Right cardiac atrium (tissue), 5 donors: ENCODE measurements at regions not wholly inside any gene's neighbourhood (a gene's known extent, or its start where the extent isn't known, plus 50 kb on each side); places are given as distances from the start of the nearest gene placed in this dataset.

ENCODE experiments used
- ATAC-seq, 2 donors: fragments of 200-7000 bp; cut with Tn5 transposase; one replicate each; pipeline versions ENCODE4 v1.8.0 to v1.9.1; 2020; ENCODE audit warnings: moderate library complexity in 2 of 2, mild to moderate bottlenecking in 1 of 2
- DNase-seq, 3 donors: peaks; one replicate each; pipeline ENCODE4 v3.0.0-alpha.2; 2020
- H3K27ac ChIP-seq: one replicate; pipeline ENCODE4 v1.5.1; 2013; ENCODE audit warnings: mild to moderate bottlenecking, low read length, control low read depth, moderate library complexity
- H3K27me3 ChIP-seq: one replicate; pipeline ENCODE4 v1.6.1; 2013; ENCODE audit not compliant: control insufficient read depth, insufficient read depth
- H3K4me1 ChIP-seq: one replicate; pipeline ENCODE4 v1.6.1; 2013; ENCODE audit warnings: low read length; ENCODE audit not compliant: control insufficient read depth, insufficient read depth
- H3K4me3 ChIP-seq: one replicate; pipeline ENCODE4 v1.5.1; 2013; ENCODE audit warnings: low read length, control low read depth
- H3K9me3 ChIP-seq: one replicate; pipeline ENCODE4 v1.6.1; 2013; ENCODE audit warnings: low read length; ENCODE audit not compliant: control insufficient read depth
- WGBS: extraction: QIAGEN DNeasy Blood & Tissue Kit; methylation state at CpG from one replicate; pipeline ENCODE4 v1.1.7; 2013; 5-methylcytosine and 5-hydroxymethylcytosine counted together
- intact Hi-C, 4 donors: fragments of 100-400 bp; cut with DNase I; formaldehyde crosslinking; loops; one replicate each; pipeline versions ENCODE4 v1.11.0 to v1.14.0; 2022 to 2023
- donor health status: healthy with polysubstance abuse.
- donor health status: DM: no; HTN: yes; CAD: no.
- donor health status: DM: no; HTN: no; CAD: no.
- donor health status: DM: no; HTN: yes; CAD: no; lungs with severe emphysema.
- donor health status: DM: yes; HTN: yes; CAD: no.

DNA sequence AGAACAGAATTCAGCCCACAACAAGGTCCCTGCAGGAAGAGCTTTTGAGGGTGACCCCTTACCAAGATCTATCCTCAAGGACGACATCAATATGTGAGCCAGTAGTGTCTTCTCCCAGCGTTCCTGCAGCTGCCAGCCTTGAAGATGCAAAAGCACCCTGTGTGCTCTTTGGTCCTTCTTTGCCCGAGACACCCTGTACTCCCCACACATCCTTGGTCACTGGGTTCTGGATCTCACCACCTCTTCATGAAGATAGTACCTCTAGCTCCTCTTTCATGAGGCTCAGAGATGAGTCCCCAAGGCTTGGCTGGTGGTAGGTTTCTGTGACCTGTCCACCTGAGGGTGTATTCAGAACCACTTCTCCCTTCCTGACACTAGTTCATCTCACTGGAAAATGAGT lies 259.6 kb upstream of the FOXQ1 start:
- 87% methylated on average over 3 of the region's 3 CpGs for WGBS
- DNase-seq (no peak), ATAC-seq (no peak)
- Histone ChIP-seq H3K27me3 (no peaks in the 10 kb centered on the region), H3K27ac (no peak overlapping the region), H3K4me3 (no peak overlapping the region), H3K4me1 (no peaks in the 10 kb centered on the region), H3K9me3 (no peaks in the 10 kb centered on the region)
- intact Hi-C loops = no loop called here

DNA sequence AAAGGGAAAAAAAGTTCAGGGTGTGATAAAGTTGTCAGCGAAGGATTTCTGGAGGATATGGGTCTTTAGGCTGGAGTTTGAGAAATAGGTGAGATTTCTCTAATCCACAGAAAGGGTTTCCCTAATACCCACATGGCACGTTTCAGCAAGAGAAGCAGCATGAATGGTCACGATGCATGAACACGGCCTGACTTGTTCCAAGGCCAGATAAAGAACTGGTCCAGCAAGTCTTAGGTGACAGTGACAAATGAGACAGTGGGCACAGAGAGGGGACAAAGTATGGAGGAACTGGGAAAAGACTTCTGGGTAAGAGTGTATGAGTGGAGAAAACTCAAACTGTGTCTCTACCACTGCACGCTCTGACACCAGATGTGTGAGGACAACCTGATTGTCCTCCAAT lies 262.0 kb upstream of the FOXQ1 start:
- no peak for DNase-seq
- Histone ChIP-seq H3K27ac (no peak overlapping the region), H3K9me3 (no peaks in the 10 kb centered on the region), H3K4me3 (no peak overlapping the region), H3K4me1 (no peaks in the 10 kb centered on the region), H3K27me3 (no peaks in the 10 kb centered on the region)
- ATAC-seq = no peak
- intact Hi-C loops = no loop called here
- 73% methylated on average over 5 of the region's 5 CpGs for WGBS

DNA sequence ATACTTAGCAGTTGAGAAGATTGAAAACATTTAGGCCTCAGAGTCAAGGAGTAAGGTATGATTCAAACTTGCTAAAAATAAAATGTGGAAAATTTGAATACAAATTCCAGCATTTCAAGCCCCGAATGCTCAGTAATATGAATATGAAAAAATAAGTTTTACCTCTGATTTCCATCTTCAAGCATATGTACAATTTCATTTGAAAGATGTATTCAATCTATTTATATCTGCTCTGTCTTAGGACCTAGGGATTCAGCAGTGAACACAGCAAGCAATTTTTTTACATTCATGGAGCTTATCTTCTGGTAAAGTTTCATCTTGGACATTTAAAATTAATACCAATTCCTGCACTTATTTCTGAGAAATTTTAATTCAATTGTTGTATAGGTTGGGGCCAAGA lies 262.7 kb upstream of the FOXQ1 start:
- DNase-seq (no peak), ATAC-seq (no peak)
- 84% methylated on average over 1 of the region's 1 CpG for whole genome bisulfite sequencing
- no peaks in the 10 kb centered on the region for H3K4me1 ChIP-seq
- intact Hi-C loops = no loop called here
- no peak overlapping the region for H3K27ac ChIP-seq
- H3K9me3 ChIP-seq = no peaks in the 10 kb centered on the region
- H3K27me3 ChIP-seq = peaks cover 5% of the 10 kb centered on the region
- H3K4me3 ChIP-seq = no peak overlapping the region

DNA sequence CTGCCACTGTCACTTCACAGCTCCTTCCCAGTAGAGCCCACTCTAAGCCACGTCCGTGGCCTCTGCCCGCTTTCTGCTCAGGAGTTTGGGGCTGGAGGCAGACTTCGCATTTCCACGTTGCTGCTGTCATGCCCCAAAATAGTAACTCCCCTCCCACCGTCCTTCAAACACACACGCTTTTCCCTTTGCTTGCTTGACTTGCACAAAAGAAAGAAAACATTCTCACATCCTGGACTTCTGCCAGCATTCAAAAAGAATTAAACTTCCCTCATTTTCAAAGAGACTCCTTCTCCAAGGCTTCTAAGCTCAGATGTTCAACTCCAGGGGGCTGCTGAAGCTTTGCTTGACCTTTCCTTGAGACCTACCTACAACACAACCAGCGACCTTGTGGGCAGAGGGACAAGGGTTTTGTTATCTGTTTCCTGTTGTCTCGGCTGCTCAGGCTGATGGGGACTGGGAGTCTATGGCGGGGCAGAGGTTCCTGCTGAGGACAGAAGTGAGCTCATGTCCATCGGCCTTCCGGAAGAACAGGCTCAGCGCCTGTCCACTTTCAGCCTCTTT lies 263.8 kb upstream of the FOXQ1 start:
- Histone ChIP-seq H3K4me1 (no peaks in the 10 kb centered on the region), H3K9me3 (no peaks in the 10 kb centered on the region), H3K27me3 (peaks cover 5% of the 10 kb centered on the region), H3K4me3 (no peak overlapping the region), H3K27ac (no peak overlapping the region)
- intact Hi-C loops = no loop called here
- WGBS = 26% methylated on average over 13 of the region's 13 CpGs
- ATAC-seq (peak in 1 of 2 donors; percentile 25), DNase-seq (no peak)

DNA sequence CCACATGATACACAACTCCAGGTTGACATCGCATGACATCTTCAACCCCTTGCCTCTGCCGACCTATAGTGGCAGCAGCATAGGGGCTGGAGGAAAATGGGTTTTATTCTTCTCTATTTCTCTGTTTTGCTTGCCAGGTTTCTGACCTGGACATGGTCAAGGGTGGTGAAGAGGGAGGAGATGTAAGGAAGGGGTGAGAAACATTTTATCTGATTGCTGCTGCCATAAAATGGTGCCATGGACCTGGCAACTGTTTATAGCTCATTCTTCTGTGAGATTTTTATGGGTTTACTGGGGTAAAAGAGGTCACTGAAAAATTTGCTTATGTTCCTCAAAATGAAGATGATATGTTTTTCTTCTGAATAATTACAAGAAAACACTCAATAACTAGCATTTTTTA lies 266.7 kb upstream of the FOXQ1 start:
- no peaks in the 10 kb centered on the region for H3K9me3 ChIP-seq
- 58% methylated on average over 2 of the region's 2 CpGs for WGBS
- peaks cover 8% of the 10 kb centered on the region for H3K27me3 ChIP-seq
- no peak overlapping the region for H3K27ac ChIP-seq
- ATAC-seq = no peak
- DNase-seq = no peak
- no peak overlapping the region for H3K4me3 ChIP-seq
- intact Hi-C loops = no loop called here
- no peaks in the 10 kb centered on the region for H3K4me1 ChIP-seq

DNA sequence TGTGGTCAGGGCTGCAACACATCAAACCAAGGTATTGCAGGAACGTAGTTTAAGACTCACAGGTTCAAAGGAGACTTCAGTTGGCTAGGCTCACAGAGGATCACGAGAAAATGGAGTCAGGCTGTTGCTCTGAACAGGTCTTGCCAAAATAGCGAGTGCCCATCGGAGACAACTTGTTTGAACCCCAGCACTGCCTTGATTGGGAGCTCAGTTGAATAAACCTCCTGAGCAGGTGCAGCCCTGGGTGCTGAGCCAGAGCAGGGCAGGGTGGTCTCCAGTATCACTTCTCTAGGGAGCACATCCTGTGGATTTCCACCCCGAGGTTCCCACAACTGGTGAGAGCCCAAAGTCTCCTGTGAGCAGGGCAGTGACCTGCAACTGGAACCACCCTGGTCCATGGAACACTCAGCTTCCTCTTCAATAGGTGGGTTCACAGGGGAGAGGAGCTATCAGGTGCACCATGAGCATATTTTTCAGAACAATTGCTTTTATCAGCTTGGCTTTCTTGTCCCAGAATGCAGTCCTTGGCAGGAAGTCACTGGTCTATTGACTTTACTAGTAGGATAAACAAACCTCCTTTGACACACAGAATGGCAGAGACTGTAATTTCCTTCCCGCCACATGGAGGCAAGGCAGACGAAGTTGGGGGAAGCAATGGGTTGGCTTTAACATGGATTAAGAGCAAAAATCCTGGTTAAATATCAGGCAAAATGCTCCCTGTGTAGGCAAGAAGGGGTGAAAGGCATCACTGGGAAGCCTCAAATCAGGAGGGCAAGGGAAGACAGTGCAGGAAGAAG lies 267.7 kb upstream of the FOXQ1 start:
- no peak for ATAC-seq
- H3K4me3 ChIP-seq = no peak overlapping the region
- no peaks in the 10 kb centered on the region for H3K4me1 ChIP-seq
- peaks cover 8% of the 10 kb centered on the region for H3K27me3 ChIP-seq
- WGBS = 65% methylated on average over 7 of the region's 7 CpGs
- no peak for DNase-seq
- no peaks in the 10 kb centered on the region for H3K9me3 ChIP-seq
- intact Hi-C loops = no loop called here
- no peak overlapping the region for H3K27ac ChIP-seq

DNA sequence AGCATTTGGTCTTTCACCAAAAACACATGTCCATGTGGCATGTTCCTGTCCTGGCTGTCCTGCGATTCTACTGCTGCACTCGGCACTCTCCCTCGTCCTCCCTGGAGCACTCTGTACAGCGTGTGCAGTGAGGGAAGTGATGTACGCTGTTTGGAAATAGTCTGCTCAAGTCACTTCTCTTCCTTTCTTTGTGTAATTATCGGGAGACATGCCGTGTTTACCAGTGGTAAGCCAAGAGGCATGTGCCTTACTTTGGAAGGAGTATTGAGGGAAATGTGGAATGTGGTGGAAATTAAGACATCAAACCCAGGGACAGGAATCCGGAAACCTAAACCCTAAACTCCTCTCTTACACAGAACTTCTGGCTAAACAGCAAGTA lies 268.5 kb upstream of the FOXQ1 start:
- no peak for DNase-seq
- intact Hi-C loops = no loop called here
- H3K27ac ChIP-seq = no peak overlapping the region
- ATAC-seq = no peak
- H3K27me3 ChIP-seq = peaks cover 8% of the 10 kb centered on the region
- no peaks in the 10 kb centered on the region for H3K4me1 ChIP-seq
- no peak overlapping the region for H3K4me3 ChIP-seq
- no peaks in the 10 kb centered on the region for H3K9me3 ChIP-seq
- 72% methylated on average over 8 of the region's 8 CpGs for WGBS

DNA sequence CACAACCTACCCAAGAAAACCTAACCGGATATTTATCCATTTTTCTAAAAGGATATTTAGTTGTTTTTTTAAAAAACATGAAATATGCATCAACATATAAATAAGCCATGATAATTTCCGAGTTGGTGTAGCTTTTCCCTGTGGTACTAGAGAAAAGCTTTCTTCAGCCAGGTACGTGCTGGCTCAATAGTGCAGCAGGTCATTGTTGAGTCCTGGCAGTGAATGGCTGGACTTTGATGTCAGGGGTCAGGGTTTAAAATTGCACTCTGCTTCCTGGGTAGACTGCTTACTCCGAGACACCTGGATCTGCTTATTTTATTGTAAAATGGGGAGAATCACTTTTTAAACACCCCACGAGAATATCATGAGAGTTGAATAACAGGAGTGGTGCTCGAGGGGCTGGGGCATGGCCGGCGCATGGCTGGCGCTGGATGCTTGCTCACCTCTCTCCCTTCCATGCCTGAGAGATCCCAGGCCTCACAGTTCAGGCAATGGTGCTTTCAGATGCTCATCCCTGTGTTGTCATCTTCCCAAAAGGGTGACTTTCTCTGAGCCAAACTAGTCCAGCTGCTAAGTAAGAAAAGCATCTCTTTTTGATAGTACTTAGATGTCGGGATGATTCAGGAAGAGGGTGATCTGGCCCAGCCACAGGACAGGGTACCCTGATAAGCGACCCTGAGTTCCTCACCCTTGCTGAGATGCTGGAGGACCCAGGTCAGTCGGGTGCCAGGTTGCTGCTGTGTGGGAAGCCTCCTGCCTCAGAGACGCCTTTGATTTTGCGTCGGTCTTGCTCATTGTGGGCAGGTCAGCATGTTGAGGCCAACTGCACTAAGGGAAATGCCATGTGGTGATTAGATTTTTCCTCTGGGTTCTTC lies 269.1 kb upstream of the FOXQ1 start:
- 82% methylated on average over 15 of the region's 15 CpGs for WGBS
- H3K27me3 ChIP-seq = peaks cover 12% of the 10 kb centered on the region

DNA sequence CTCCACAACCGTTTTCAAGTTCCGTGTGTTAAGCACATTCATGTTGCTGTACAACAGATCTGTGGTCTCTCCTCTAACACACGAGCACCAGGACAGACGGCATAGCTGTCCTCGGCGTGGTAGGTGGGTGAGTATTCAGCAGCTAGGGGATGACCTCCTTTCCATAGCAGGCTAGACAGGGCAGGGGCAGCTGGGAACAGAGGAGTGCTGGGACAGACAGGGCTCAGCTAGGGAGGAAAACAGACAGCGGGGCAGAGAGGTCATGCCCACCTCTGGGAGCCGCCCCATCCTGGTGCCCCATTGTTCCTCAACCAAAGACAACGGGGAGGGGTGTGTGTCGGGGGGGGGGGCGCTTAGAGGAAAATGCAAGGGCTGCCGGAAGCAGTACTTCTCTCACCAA lies 271.5 kb upstream of the FOXQ1 start:
- WGBS = 80% methylated on average over 12 of the region's 12 CpGs
- no peak for ATAC-seq

More for the DNA sequence above, 269.1 kb upstream of the FOXQ1 start:
- no peak overlapping the region for H3K4me3 ChIP-seq
- intact Hi-C loops = no loop called here
- no peak overlapping the region for H3K27ac ChIP-seq
- H3K9me3 ChIP-seq = no peaks in the 10 kb centered on the region
- H3K4me1 ChIP-seq = no peaks in the 10 kb centered on the region
- ATAC-seq (no peak), DNase-seq (no peak)

DNA sequence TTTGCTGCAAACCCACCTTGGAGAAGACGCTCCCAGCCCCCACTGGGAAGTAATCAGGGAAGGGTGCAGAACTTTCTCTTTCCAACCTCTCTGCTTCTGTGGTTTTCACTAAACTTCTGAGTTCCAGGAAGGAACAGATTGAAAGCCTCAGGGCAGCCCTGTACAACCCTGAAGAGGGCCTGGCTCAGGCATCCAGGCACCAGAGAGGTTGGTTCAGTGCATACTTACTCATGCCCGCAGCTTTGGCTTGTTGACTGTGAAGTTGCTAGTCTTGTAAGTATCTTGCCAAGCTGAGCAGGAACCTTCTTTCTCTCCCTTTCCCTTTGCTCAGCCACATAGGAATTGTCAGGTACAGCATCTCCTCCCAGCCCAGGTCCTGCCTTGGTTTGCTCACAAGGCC lies 272.2 kb upstream of the FOXQ1 start:
- 92% methylated on average over 2 of the region's 2 CpGs for WGBS
- Histone ChIP-seq H3K4me3 (no peak overlapping the region), H3K9me3 (no peaks in the 10 kb centered on the region), H3K27ac (no peak overlapping the region), H3K27me3 (peaks cover 11% of the 10 kb centered on the region), H3K4me1 (no peaks in the 10 kb centered on the region)
- DNase-seq (no peak), ATAC-seq (no peak)
- intact Hi-C loops = no loop called here

More for the DNA sequence above, 271.5 kb upstream of the FOXQ1 start:
- no peaks in the 10 kb centered on the region for H3K9me3 ChIP-seq
- H3K4me3 ChIP-seq = no peak overlapping the region
- no peak for DNase-seq
- no peak overlapping the region for H3K27ac ChIP-seq
- H3K4me1 ChIP-seq = no peaks in the 10 kb centered on the region
- H3K27me3 ChIP-seq = peaks cover 12% of the 10 kb centered on the region
- intact Hi-C loops = no loop called here

DNA sequence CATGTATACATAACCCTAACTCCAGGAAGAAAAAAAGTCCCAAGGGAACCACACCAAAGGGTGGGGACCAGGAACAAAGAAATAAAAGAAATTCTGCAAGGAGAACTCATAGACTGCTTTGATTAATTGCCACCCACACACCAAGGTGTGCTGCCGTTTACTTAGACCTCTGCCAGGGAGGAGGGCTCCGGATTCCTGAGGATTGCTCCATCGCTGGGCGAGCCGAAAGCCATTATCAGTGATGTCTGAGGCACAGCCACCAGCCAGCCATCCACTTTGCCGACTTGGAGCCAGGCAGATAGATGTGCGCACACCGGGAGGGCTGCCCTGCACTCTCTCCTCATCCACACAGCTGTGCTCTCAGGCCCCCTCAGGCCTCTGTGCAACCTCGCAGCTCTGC lies 272.7 kb upstream of the FOXQ1 start:
- no peak overlapping the region for H3K27ac ChIP-seq
- H3K4me1 ChIP-seq = no peaks in the 10 kb centered on the region
- WGBS = 61% methylated on average over 9 of the region's 9 CpGs
- no peak overlapping the region for H3K4me3 ChIP-seq
- intact Hi-C loops = no loop called here
- H3K9me3 ChIP-seq = no peaks in the 10 kb centered on the region
- DNase-seq (no peak), ATAC-seq (no peak)
- peaks cover 7% of the 10 kb centered on the region for H3K27me3 ChIP-seq
